Astrocyte (in vitro differentiated cells and primary cell): ENCODE measurements at regions not wholly inside any gene's neighbourhood (a gene's known extent, or its start where the extent isn't known, plus 50 kb on each side); places are given as distances from the start of the nearest gene placed in this dataset.
"Not testable (repeated sequence)": the region's sequence is repeated elsewhere in the genome, so short reads cannot be mapped to it uniquely, and the experiment has no call there.

ENCODE experiments used
- DNase-seq: peaks from one replicate; pipeline ENCODE4 v3.0.0-alpha.2; 2010; ENCODE audit warnings: low read depth
- FAIRE-seq: peaks from 2 replicates; lab custom pipeline; 2011; peaks lifted over from hg19 to GRCh38; lab: Jason Lieb, UNC
- H2AFZ ChIP-seq: 2 replicates; pipeline ENCODE4 v1.6.0; 2012; ENCODE audit warnings: low read depth, low read length, inconsistent platforms
- H3K27ac ChIP-seq: 2 replicates; pipeline ENCODE4 v1.5.1; 2011; ENCODE audit warnings: low read depth, low read length, inconsistent platforms
- H3K27me3 ChIP-seq: 2 replicates; pipeline ENCODE4 v1.6.0; 2011; ENCODE audit warnings: low read length, inconsistent platforms; ENCODE audit not compliant: insufficient read depth
- H3K36me3 ChIP-seq: 2 replicates; pipeline ENCODE4 v1.5.1; 2011; ENCODE audit warnings: low read length, inconsistent platforms; ENCODE audit not compliant: insufficient read depth
- H3K4me1 ChIP-seq: 2 replicates; pipeline ENCODE4 v1.5.1; 2011; ENCODE audit warnings: low read length, inconsistent platforms; ENCODE audit not compliant: insufficient read depth
- H3K4me2 ChIP-seq: 2 replicates; pipeline ENCODE4 v1.6.0; 2012; ENCODE audit warnings: low read length, inconsistent platforms
- H3K4me3 ChIP-seq: 2 replicates; pipeline ENCODE4 v1.5.1; 2011; ENCODE audit warnings: low read depth, mild to moderate bottlenecking, low read length, inconsistent platforms; ENCODE audit not compliant: insufficient read depth
- H3K79me2 ChIP-seq: 2 replicates; pipeline ENCODE4 v1.6.0; 2012; ENCODE audit warnings: mild to moderate bottlenecking, low read length, inconsistent platforms; ENCODE audit not compliant: insufficient read depth
- H3K9ac ChIP-seq: 2 replicates; pipeline ENCODE4 v1.6.0; 2012; ENCODE audit warnings: mild to moderate bottlenecking, low read length, inconsistent platforms
- H3K9me3 ChIP-seq: 2 replicates; pipeline ENCODE4 v1.5.1; 2012; ENCODE audit warnings: low read depth, mild to moderate bottlenecking, low read length, inconsistent platforms; ENCODE audit not compliant: insufficient read depth
- H4K20me1 ChIP-seq: 2 replicates; pipeline ENCODE4 v1.6.0; 2012; ENCODE audit warnings: low read length, inconsistent platforms; ENCODE audit not compliant: insufficient read depth
- H3K27ac Mint-ChIP-seq: one replicate; pipeline ENCODE4 v1.8.0; 2021; ENCODE audit warnings: mild to moderate bottlenecking, mixed read lengths; ENCODE audit not compliant: unreplicated experiment
- H3K27me3 Mint-ChIP-seq: one replicate; pipeline ENCODE4 v1.8.0; 2021; ENCODE audit warnings: low read depth, mixed read lengths; ENCODE audit not compliant: unreplicated experiment
- H3K36me3 Mint-ChIP-seq: one replicate; pipeline ENCODE4 v1.8.0; 2021; ENCODE audit warnings: low read depth, mixed read lengths; ENCODE audit not compliant: unreplicated experiment
- H3K4me1 Mint-ChIP-seq: one replicate; pipeline ENCODE4 v1.8.0; 2021; ENCODE audit warnings: low read depth, mixed read lengths; ENCODE audit not compliant: unreplicated experiment
- H3K4me3 Mint-ChIP-seq: one replicate; pipeline ENCODE4 v1.8.0; 2021; ENCODE audit warnings: mild to moderate bottlenecking, moderate library complexity, mixed read lengths; ENCODE audit not compliant: unreplicated experiment
- H3K9me3 Mint-ChIP-seq: one replicate; pipeline ENCODE4 v1.8.0; 2021; ENCODE audit warnings: mild to moderate bottlenecking, mixed read lengths; ENCODE audit not compliant: unreplicated experiment
- CTCF ChIP-seq: IDR thresholded peaks from 2 replicates; pipeline ENCODE4 v1.5.1; 2011; ENCODE audit warnings: low read depth, mild to moderate bottlenecking, inconsistent platforms, low read length, moderate library complexity; ENCODE audit not compliant: insufficient read depth
- EZH2 ChIP-seq: IDR thresholded peaks from 2 replicates; pipeline ENCODE4 v1.6.1; 2012; ENCODE audit warnings: mild to moderate bottlenecking, low read length, inconsistent platforms; ENCODE audit not compliant: insufficient read depth

GRCh38 chr2:184162426-184162825 is 435.9 kb upstream of the ZNF804A start:
- H3K27ac ChIP-seq: no peak overlapping the region
- no peak for FAIRE-seq
- Mint-ChIP-seq H3K27ac (no peak overlapping the region), H3K36me3 (no peaks in the 10 kb centered on the region), H3K9me3 (no peaks in the 10 kb centered on the region), H3K4me3 (no peak overlapping the region), H3K27me3 (no peaks in the 10 kb centered on the region), H3K4me1 (no peaks in the 10 kb centered on the region)
- H3K9me3 ChIP-seq: no peaks in the 10 kb centered on the region
- no peaks in the 10 kb centered on the region for H3K36me3 ChIP-seq
- no peak overlapping the region for H3K9ac ChIP-seq
- no peak overlapping the region for H3K4me3 ChIP-seq
- H3K4me1 ChIP-seq: no peaks in the 10 kb centered on the region
- H3K4me2 ChIP-seq: no peak overlapping the region
- no peaks in the 10 kb centered on the region for H3K27me3 ChIP-seq
- no peak overlapping the region for H2AFZ ChIP-seq
- H4K20me1 ChIP-seq: no peaks in the 10 kb centered on the region
- no peak for TF ChIP-seq CTCF
- TF ChIP-seq EZH2: no peak
- no peak for DNase-seq
- no peaks in the 10 kb centered on the region for H3K79me2 ChIP-seq

GRCh38 chr2:184168823-184169222 is 429.5 kb upstream of the ZNF804A start:
- H3K27ac Mint-ChIP-seq, H3K4me3 Mint-ChIP-seq, H3K4me2 ChIP-seq, H3K9me3 Mint-ChIP-seq, H3K9me3 ChIP-seq, H3K27me3 ChIP-seq, H4K20me1 ChIP-seq, H3K9ac ChIP-seq, H2AFZ ChIP-seq, H3K27ac ChIP-seq, H3K4me1 ChIP-seq, H3K79me2 ChIP-seq, DNase-seq, H3K27me3 Mint-ChIP-seq, FAIRE-seq, H3K4me3 ChIP-seq, H3K36me3 ChIP-seq, H3K36me3 Mint-ChIP-seq, H3K4me1 Mint-ChIP-seq: not testable (repeated sequence)

GRCh38 chr2:184169366-184169765 is 429.0 kb upstream of the ZNF804A start:
- Mint-ChIP-seq H3K36me3 (no peaks in the 10 kb centered on the region), H3K27me3 (no peaks in the 10 kb centered on the region), H3K9me3 (no peaks in the 10 kb centered on the region), H3K27ac (no peak overlapping the region), H3K4me3 (no peak overlapping the region), H3K4me1 (no peaks in the 10 kb centered on the region)
- TF ChIP-seq EZH2 (no peak), CTCF (no peak)
- no peak overlapping the region for H3K9ac ChIP-seq
- no peak overlapping the region for H3K4me2 ChIP-seq
- H3K79me2 ChIP-seq: no peaks in the 10 kb centered on the region
- no peak overlapping the region for H3K4me3 ChIP-seq
- DNase-seq (no peak), FAIRE-seq (no peak)
- no peak overlapping the region for H2AFZ ChIP-seq
- H3K9me3 ChIP-seq: no peaks in the 10 kb centered on the region
- H3K27me3 ChIP-seq: no peaks in the 10 kb centered on the region
- no peak overlapping the region for H3K27ac ChIP-seq
- no peaks in the 10 kb centered on the region for H3K36me3 ChIP-seq
- H4K20me1 ChIP-seq: no peaks in the 10 kb centered on the region
- no peaks in the 10 kb centered on the region for H3K4me1 ChIP-seq
